ENCODE measurements at regions not wholly inside any gene's neighbourhood (a gene's known extent, or its start where the extent isn't known, plus 50 kb on each side); places are given as distances from the start of the nearest gene placed in this dataset.
"Not testable (repeated sequence)": the region's sequence is repeated elsewhere in the genome, so short reads cannot be mapped to it uniquely, and the experiment has no call there.

GRCh38 chr16:87040169-87041117 lies 276.7 kb downstream of the C16orf95 start:
- FAIRE-seq: no peak

GRCh38 chr16:87041286-87041685 lies 275.9 kb downstream of the C16orf95 start:
- FAIRE-seq: no peak

GRCh38 chr16:87042551-87043230 lies 274.5 kb downstream of the C16orf95 start:
- no peak for FAIRE-seq

- FAIRE-seq: no peak
Measured at GRCh38 chr16:87043231-87044031, 273.8 kb downstream of the C16orf95 start.

GRCh38 chr16:87044032-87044382 lies 273.2 kb downstream of the C16orf95 start:
- no peak for FAIRE-seq

GRCh38 chr16:87044829-87045228 lies 272.4 kb downstream of the C16orf95 start:
- no peak for FAIRE-seq

- FAIRE-seq: no peak
Measured at GRCh38 chr16:87045466-87046216, 271.6 kb downstream of the C16orf95 start.

GRCh38 chr16:87046235-87046634 lies 271.0 kb downstream of the C16orf95 start:
- no peak for FAIRE-seq

- FAIRE-seq: no peak
Measured at GRCh38 chr16:87047221-87048037, 269.8 kb downstream of the C16orf95 start.

GRCh38 chr16:87048038-87048729 lies 269.0 kb downstream of the C16orf95 start:
- FAIRE-seq: no peak

- FAIRE-seq: no peak
Measured at GRCh38 chr16:87048730-87049115, 268.5 kb downstream of the C16orf95 start.

- not testable (repeated sequence) for FAIRE-seq
Measured at GRCh38 chr16:87049216-87049615, 268.0 kb downstream of the C16orf95 start.

- no peak for FAIRE-seq
Measured at GRCh38 chr16:87050142-87050541, 267.1 kb downstream of the C16orf95 start.

- FAIRE-seq: no peak
Measured at GRCh38 chr16:87051526-87052320, 265.5 kb downstream of the C16orf95 start.

GRCh38 chr16:87052506-87052905 lies 264.7 kb downstream of the C16orf95 start:
- FAIRE-seq: no peak

- FAIRE-seq: no peak
Measured at GRCh38 chr16:87053016-87053982, 263.9 kb downstream of the C16orf95 start.

GRCh38 chr16:87054154-87054553 lies 263.0 kb downstream of the C16orf95 start:
- no peak for FAIRE-seq

- FAIRE-seq: no peak
Measured at GRCh38 chr16:87054856-87055255, 262.3 kb downstream of the C16orf95 start.

- FAIRE-seq: no peak
Measured at GRCh38 chr16:87056083-87056482, 261.1 kb downstream of the C16orf95 start.
